HG03039 (cell line): ENCODE measurements at regions not wholly inside any gene's neighbourhood (a gene's known extent, or its start where the extent isn't known, plus 50 kb on each side); places are given as distances from the start of the nearest gene placed in this dataset.
"Not testable (repeated sequence)": the region's sequence is repeated elsewhere in the genome, so short reads cannot be mapped to it uniquely, and the experiment has no call there.

Source experiments
- ATAC-seq: cut with Tn5 transposase; IDR thresholded peaks from one replicate; pipeline ENCODE4 v1.9.1; 2021; ENCODE audit warnings: mild to moderate bottlenecking, moderate library complexity; ENCODE audit not compliant: unreplicated experiment

DNA sequence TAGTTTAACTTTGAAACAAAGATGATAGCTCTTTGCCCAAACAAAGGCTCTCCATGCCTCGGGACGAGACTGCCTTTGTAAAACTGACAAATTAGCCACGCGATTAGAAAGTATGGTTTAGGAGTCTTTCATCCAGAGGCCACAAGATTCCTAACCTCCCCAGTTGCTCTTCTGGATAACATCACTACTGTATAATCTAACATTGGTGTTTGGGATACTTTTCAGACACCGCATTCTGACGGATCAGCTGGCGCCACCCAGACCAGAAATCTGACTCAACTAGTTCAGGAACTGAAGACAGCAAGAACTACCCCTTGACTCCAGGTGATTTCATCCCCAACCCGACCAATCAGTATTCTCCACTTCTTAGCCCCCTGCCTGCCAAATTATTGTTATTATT lies 98.1 kb upstream of the TEX13D start:
- ATAC-seq = no peak

DNA sequence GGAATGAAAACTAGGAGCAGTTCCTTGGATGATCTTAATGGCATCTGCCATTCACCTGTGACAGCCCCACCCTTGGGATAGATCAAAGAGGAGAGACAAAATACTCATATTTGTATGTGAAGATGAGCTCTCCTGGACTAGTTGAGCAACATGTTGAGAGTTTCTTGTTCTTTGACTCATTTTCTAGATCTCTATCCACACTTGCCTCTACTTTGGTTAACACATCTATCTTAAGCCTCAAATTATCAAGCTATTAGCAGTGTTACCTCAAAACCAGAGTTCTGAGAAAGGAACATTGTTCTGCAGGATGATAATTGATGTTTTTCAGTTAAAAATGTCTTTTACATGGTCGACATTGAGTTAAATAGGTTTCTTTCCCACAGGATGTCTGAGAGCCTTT lies 94.2 kb upstream of the TEX13D start:
- no peak for ATAC-seq

DNA sequence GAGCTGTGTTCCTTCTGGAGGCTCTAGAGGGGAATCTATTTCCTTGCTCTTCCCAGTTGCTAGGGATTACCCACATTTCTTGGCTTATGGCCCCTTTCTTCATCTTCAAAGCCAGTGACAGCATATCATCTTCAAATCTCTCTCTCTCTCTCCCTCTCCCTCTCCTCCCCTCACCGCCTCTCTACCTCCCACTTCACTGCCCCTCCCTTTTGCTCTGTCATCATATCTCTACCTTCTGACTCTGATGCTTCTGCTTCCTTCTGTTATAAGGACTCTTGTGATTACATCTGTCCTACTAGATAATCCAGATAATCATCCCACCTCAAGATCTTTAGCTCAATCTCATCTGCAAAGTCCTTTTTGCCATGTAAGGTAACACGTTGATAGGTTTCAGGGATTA lies 93.1 kb upstream of the TEX13D start:
- ATAC-seq = peak; percentile 19

DNA sequence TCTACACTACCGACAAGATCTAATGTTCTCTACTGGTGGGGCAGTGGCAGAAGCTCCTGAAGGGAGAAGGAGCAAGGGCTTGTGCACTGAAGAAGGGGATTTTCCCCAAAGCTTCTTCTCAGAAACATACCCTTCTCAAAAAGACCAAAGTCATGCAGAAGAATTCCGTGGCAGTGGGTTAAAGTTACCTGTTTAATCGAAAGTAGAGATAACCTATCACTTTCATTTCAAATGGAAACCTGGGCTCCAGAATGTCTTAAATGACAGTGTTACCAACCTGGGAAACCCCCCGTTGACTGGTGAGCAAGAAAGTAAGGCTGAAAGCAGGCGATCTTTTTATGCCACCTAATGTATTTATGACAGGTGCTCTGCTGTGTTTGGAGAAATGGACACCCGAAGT lies 92.5 kb upstream of the TEX13D start:
- ATAC-seq = peak; percentile 93

DNA sequence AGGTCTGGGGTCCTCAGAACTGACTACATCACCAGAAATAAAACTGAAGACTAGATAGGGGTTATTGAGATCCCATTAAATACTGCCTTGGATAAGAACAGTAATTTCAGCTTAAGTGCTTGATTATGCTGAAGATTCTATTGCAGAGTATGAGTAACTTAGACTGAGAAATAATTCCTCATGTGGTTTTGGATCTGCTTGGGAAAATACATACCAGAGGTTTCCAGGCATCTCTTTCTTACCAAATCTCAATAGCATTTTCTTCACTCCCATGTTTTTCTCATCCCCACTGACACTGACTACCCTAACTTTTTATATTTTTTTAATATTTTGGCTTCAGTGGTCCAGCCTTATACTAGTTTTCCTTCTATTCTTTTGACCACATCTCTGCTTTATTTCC lies 92.0 kb upstream of the TEX13D start:
- ATAC-seq = no peak

DNA sequence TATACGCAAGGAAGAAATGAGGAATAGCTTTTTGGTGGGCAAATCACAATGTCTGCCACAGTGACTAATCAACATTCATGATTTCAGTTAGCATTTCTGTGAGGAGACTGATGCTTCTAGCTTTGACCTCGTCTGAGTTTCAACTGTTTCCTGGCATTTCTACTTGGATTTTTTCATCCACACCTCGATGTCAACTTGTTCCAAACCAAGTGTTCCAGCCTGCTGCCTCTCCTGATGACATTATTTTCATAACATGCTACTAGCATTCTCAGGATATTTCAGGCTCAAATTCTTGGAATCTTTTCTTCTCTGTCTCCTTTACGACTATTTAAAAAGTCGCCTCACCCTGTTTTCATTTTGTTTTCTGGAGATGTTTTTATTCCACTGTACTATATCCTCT lies 90.3 kb upstream of the TEX13D start:
- no peak for ATAC-seq

DNA sequence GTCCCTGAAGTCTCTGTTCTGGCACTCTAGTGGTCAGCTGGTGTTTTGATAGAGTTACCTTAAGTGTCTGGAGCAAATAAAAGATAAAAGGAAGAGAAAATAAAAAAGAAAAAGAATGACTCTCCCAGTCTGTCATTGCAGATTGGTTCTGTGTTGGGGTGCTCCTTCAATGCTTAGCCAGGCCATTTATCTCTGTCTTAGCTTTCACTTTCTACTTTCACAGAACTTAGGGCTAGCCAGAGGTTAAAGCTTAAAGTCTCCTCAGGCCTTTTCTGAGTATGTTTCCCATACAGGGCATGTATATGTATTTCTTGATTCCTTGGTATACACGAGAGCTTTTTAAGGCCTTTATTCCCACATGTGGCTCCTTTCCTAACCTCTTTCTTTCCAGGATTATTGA lies 83.1 kb upstream of the TEX13D start:
- ATAC-seq = no peak

DNA sequence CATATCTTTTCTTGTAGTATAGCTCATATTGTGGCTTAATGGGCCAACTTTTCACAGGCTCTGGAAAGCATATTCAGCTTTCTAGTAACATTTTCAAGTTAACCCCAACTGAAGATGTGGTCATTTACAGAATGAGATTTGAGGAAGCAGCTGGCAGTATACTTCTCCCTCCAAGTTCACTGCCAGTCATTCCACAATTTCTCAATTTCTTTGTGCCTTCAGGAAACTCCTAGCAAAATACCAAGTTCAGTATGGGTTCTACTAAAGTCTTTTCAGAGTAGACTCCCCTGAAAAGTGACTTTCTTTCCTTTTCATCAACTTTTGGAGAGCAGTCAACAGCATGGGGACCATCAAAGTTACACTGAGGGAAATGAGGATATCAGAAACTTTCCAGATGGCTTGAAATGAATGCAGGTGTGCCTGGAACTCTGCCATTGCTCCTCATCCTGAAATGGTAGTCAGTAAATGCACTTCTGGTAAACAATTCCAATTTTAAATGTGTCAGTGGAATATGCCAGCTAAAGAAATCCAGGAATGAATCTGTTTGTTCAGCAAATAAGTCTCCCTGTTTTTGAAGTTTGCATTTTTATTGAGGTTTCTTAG lies 81.5 kb upstream of the TEX13D start:
- no peak for ATAC-seq

DNA sequence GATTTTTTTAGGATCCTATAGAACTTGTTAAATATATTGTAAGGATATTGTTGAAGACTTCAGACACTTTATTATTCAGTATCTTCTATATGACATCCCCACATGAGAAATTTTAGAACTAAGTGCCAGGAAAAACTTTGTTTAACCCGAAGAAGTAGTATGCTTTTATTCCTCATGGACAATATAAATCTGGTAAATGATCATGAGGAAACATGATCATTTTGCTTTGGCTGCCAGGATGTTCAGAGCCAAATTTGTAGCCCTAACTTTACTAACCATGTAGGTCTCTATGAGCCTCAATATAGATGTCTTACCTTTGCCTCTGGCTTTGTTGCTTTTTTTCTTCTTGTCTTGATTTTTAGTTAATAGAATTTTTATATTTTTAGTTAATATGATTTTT lies 77.8 kb upstream of the TEX13D start:
- ATAC-seq = no peak

DNA sequence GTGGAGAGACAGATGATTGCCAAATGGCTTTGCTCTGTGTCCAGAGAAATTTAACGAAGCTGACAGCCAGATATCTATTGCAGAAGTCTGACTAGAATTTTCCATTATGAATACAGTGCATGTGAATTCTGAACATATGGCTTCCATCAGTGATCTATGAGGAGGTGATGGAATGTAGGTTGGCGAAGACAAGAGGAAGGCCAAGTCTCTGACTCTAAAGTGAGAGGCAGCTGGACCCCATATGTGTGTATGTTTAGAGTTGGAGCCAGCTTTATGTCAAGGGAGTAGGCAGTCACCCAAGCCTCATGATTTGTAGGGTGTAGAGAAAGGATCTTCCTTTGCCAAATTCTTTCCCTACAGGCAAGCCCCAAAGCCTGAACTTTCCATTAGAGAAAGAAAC lies 76.2 kb upstream of the TEX13D start:
- no peak for ATAC-seq

DNA sequence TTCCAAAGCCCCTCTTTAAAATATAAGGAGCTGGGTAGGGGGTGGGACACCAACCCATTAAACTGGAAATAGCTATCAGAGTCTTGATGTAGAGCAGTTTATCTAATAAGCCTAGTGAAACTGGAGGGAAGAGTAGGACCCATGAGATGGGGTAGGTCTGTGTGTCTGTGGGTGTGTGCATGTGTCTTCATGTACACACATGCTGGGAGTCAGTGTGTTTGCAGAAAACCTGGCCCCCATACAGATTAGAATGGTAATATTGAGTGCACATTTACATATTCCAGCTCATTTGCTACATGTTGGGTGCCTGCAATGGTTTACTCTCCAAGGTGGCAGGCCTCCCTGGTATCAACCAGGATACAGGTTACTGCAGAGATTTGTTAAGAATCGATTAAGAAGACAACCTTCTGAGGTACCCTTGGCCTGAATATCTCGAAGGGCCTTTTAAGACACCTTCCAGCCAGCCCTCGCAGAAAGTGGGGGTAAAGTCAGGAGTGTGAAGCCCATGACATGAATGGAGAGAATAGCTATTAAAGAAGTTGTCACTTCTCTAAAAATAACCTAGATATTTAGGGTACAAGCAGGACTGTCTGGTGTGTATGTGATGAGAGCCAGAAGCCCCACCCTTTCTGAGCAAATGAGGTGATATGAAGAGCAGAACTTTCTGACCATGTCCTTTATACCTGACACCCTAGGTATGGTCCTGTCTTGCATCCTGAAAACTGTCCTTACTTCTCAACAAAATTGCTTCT lies 75.7 kb upstream of the TEX13D start:
- ATAC-seq = no peak

DNA sequence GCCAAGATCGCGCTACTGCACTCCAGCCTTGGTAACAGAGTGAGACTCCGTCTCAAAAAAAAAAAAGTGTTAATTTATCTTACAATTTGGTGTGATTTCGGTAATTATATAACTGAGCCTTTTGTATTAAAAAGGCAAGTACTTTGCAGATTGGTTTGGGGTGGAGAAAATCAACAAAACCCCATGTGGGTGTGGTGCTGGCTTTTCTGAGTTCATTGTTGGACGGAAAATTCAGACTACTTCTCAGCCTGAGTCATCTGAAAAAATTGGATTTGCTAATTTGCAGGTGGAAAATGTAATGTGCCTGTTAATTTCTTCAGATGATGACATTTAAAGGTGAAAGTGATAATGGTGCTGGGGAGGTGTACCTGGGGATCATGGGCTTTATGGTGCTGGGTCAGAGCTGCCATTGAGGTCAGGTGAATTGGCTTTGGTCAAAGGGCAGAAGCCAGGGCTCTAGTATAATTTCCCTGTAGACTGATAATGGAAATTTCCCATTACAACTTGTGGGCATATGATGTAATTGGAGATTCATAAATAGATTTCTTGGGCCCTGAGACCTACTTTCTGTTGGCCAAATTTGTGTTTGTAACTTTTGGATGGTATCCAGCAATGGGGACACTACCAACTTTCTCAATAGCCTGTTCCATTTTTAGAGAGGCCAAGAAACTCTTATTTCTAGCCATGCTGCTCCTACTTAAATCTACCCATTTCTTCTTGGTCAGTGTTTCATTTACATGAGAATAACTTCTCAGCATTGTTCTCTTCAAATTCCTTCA lies 74.3 kb upstream of the TEX13D start:
- no peak for ATAC-seq

DNA sequence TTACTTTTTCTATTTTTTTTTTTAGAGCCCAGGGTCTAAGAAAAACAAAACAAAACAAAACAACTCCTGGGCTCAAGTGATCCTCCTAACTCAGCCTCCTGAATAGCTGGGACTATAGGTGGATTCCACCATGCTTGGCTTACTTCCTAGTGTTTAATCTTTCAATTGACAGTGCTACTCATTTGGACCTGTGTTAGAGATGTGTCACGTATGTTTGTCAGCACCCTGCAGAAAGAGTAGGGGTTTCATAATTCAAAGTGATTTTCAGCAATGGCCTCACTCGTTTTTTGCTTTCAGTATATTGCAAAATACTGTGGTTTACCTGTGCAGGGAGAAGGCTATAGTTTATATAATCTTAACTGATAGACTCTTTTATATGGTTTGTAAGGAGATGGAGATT lies 71.6 kb upstream of the TEX13D start:
- no peak for ATAC-seq

DNA sequence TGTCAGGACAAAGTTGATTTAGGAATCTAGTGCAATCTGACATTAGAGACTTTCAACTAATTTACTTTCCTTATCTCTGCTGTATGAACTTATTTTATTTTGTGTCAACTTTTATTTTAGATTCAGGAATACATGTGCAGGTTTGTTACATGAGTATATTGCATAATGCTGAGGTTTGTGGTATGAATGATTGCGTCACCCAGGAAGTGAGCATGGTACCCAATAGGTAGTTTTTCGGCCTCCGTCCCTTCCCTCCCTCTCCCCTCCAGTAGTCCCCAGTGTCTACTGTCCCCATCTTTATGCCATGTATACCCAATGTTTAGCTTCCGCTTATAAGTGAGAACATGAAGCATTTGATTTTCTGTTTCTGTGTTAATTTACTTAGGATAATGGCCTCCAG lies 68.7 kb upstream of the TEX13D start:
- ATAC-seq = no peak

DNA sequence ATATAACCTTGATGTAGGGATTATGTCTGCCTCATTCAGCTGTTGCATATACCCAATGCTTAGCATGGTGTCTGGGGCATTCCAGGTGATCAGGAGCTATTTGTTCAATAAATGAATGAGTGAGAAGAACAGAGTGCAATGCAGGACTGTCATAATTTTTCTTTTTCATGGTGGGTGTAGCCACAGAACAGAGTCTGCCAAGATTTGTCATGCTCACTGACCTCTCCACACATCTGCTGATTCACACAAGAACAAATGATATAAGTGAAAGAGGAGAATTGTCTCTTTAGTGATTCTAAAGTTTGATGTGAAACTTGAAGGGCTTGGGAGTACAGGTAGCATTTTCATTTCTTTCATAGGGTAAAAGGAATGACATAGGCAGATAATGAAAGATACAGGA lies 64.4 kb upstream of the TEX13D start:
- ATAC-seq = no peak

DNA sequence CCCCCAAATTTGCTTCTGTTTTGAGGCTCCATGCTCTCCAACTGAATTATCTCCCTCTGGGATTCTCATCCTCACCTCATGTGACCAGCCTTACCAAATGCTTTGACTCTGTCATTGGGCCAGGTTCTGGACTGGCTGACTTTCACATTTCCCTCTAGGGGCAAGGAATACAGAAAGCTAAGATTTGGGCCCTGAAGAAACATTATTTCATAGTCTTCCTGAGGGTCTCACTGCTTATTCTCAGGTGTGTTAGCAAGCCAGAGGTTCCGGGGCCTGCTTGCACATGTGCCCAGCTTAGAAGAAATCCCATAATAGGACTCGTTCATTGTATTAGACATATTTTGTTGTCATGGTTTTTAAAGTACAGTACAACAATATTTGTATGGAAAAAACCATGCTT lies 62.6 kb upstream of the TEX13D start:
- no peak for ATAC-seq

DNA sequence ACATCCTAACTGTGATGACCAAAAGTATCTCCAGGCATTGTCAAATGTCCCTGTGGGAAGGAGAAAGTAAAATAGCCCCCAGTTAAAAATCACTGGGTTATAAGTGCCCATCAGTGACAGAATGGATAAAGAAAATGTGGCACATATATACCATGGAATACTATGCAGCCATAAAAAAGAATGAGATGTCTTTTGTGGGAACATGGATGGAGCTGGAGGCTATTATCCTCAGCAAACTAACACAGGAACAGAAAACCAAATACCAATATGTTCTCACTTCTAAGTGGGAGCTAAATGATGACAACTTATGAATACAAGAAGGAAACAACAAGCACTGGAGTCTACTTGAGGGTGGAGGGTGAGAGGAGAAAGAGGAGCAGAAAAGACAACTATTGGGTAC lies 60.9 kb upstream of the TEX13D start:
- not testable (repeated sequence) for ATAC-seq

DNA sequence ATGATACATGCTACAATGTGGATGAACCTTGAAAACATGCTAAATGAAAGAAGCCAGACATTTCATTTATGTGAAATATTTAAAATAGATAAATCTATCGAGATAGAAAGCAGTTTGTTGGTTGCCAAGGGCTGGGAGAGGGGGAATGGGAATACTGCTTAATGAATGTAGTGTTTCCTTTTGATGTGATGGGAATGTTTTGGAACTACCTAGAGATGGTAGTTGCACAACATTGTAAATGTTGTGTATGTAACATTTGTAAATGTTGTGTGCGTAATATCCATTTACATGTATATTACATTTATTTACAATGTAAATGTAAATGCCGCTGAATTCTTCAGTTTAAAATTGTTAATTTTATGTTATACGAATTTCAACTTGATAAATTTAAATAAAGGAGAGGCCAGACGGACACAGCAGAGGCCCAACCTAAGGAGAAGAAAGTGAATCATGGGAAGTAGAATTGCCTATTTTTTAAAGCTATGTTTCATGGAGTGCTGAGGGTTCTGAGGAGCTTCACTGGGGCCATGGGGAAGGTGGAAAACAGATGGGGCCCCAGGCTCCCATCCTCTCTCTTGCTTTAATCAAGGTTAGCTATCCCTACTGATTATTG lies 60.0 kb upstream of the TEX13D start:
- no peak for ATAC-seq

DNA sequence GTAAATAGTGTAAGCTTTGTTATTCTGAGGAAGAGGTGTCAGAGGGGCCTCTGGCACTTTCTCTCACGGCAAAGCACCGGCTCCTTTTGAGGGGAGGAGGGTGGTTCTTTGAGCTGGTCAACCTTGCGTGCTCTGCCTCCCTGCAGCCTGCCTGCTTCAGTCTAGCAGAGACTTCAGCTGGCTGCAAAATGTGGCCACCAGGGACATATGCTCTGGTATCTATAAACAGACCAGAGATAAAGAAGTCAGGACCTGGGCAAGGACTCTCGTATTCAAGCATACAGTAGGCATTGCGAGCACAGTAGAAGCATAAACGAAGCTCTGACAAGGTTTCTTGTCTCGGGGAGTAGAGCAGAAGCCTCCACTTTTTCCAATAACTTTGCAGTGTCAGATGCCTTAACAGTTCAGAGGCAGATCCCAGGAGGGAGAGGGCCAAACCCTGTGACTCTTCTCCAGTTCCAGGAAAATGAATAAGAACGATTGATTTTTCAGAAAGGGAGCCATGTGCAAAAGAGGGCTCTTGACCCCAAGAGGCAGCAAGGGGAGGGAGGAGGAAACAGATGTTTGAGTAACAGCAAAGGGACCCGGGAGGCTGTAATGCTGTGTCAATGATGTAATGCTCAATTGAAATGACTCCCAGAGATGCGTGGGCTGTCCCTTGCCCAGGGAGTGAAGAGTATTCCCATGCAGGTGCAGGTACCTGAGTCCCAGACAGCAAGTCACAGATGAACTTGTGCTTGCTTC lies 57.9 kb upstream of the TEX13D start:
- ATAC-seq = no peak

DNA sequence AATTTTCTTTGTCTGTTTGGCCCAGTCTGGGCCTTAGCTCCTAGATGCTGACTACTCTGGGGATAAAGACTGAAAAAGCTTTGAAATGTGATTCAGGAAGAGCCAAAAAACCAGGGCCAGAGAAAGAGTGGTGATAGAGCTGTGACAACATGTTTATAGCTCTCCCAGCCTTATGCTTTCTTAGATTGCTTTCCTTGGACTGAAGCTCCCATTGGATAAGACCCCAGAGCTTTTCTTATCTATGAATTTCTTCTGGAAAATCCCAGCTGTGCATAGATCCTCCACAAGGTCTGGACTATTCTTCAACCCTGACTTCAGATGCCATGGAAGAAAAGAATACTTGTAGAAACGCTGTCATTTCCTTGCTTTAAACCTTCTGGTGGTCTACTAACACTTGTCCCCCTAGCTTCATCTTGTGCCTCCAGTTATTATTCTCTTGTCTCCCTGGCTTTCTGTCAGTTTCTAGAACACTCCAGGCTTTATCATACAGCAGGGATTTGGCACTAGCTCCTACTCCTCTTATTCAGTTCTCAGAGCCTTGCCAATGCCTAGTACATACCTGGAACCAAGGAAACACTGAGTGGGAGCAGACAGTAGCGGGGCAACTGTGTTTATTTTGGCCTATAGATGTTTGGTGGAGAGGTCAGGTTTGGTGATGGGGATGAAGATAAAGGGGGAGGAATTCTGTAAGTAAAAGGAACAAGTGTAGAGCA lies 57.1 kb upstream of the TEX13D start:
- no peak for ATAC-seq
